Sigmoid colon (tissue), 4 donors: ENCODE measurements at regions not wholly inside any gene's neighbourhood (a gene's known extent, or its start where the extent isn't known, plus 50 kb on each side); places are given as distances from the start of the nearest gene placed in this dataset.

Experiments used
- CTCF ChIP-seq, 4 experiments: fragments of 450-650 bp in 3 of 4; fragments of 200-600 bp in 1 of 4; IDR thresholded peaks; one replicate each; pipeline ENCODE4 v1.5.1; 2016 to 2019; ENCODE audit warnings: antibody characterized with exemption in 4 of 4, mild to moderate bottlenecking in 3 of 4, moderate library complexity in 2 of 4
- POLR2A ChIP-seq, 2 donors: fragments of 450-650 bp; IDR thresholded peaks; one replicate each; pipeline ENCODE4 v1.6.1; 2016; ENCODE audit warnings: antibody characterized with exemption in 2 of 2, mild to moderate bottlenecking in 2 of 2, moderate library complexity in 2 of 2
- POLR2AphosphoS5 ChIP-seq, 4 donors: sonication (generic); formaldehyde crosslinking; IDR thresholded peaks; one replicate each; pipeline ENCODE4 v1.6.1; 2017; ENCODE audit warnings: antibody characterized with exemption in 4 of 4

GRCh38 chr15:54789376-54789775 lies 407.4 kb downstream of the RSL24D1 start:
- TF ChIP-seq POLR2AphosphoS5 (IDR thresholded peaks at IDR 0.05) (no peak), CTCF (IDR thresholded peaks at IDR 0.05) (no peak), POLR2A (IDR thresholded peaks at IDR 0.05) (no peak)
